Ascending aorta (tissue), 2 donors: ENCODE measurements at regions not wholly inside any gene's neighbourhood (a gene's known extent, or its start where the extent isn't known, plus 50 kb on each side); places are given as distances from the start of the nearest gene placed in this dataset.

Experiments
- DNase-seq, 2 donors: peaks; one replicate each; pipeline ENCODE4 v3.0.0-alpha.2; 2019; ENCODE audit warnings: low spot score in 2 of 2
- H3K27ac ChIP-seq, 2 donors: fragments of 200-600 bp; sonication (generic); one replicate each; pipeline ENCODE4 v1.5.1; 2016 to 2017; ENCODE audit warnings: mild to moderate bottlenecking in 1 of 2
- H3K27me3 ChIP-seq: fragments of 200-600 bp; sonication (generic); one replicate; pipeline ENCODE4 v1.5.1; 2017
- H3K36me3 ChIP-seq, 2 donors: fragments of 200-600 bp; sonication (generic); one replicate each; pipeline ENCODE4 v1.5.1; 2016
- H3K4me1 ChIP-seq, 2 donors: fragments of 200-600 bp; sonication (generic); one replicate each; pipeline ENCODE4 v1.5.1; 2016 to 2017; ENCODE audit warnings: mild to moderate bottlenecking in 1 of 2
- H3K4me3 ChIP-seq, 2 donors: fragments of 200-600 bp; sonication (generic); one replicate each; pipeline ENCODE4 v1.5.1; 2016 to 2017; ENCODE audit warnings: mild to moderate bottlenecking in 1 of 2
- H3K9me3 ChIP-seq, 2 donors: fragments of 200-600 bp; sonication (generic); one replicate each; pipeline ENCODE4 v1.5.1; 2016
- CTCF ChIP-seq, 3 experiments: fragments of 200-600 bp in 2 of 3; fragments of 450-650 bp in 1 of 3; sonication (generic) in 2 of 3; IDR thresholded peaks; one replicate each; pipeline ENCODE4 v1.5.1; 2016 to 2019; ENCODE audit warnings: antibody characterized with exemption in 3 of 3, mild to moderate bottlenecking in 1 of 3, moderate library complexity in 1 of 3
- intact Hi-C: fragments of 100-400 bp; cut with DNase I; formaldehyde crosslinking; loops from one replicate; pipeline ENCODE4 v1.15.1; 2023

GRCh38 chr5:167783145-167783817 is 508.2 kb upstream of the WWC1 start:
- no peak for DNase-seq
- Histone ChIP-seq H3K4me3 (no peak overlapping the region), H3K27ac (no peak overlapping the region), H3K27me3 (no peaks in the 10 kb centered on the region), H3K36me3 (no peaks in the 10 kb centered on the region), H3K9me3 (no peaks in the 10 kb centered on the region), H3K4me1 (peaks cover 0 to 3% of the 10 kb centered on the region in 2 donors)
- TF ChIP-seq CTCF (IDR thresholded peaks at IDR 0.05): no peak
- intact Hi-C loops: no loop called here

DNA sequence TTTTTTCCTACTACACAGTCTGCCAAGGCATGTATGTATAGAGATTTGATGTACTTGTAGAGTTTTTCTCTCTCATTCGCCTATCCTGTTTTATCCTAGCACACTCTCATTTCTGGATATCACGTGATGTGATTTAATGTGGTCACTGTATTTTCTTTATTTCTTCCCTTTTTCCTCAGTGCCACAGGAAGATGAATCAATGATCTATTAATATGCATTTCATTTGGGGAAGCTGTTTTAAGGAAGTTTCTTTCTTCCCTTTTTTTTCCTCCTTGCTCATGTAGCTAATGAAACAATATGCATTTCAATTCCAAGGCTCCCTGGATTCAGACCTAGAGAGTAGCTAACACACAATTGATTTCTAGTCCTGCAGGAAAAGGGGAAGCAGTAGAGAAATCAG is 506.3 kb upstream of the WWC1 start:
- no peaks in the 10 kb centered on the region for H3K9me3 ChIP-seq
- intact Hi-C loops: loop anchor here (5.0 kb wide), 1 partner anchor 67 kb away; no protein-coding TSS in a partner anchor
- peaks cover 0 to 2% of the 10 kb centered on the region in 2 donors for H3K4me1 ChIP-seq
- H3K36me3 ChIP-seq: no peaks in the 10 kb centered on the region
- H3K4me3 ChIP-seq: no peak overlapping the region
- no peaks in the 10 kb centered on the region for H3K27me3 ChIP-seq
- no peak for TF ChIP-seq CTCF (IDR thresholded peaks at IDR 0.05)
- DNase-seq: no peak
- no peak overlapping the region for H3K27ac ChIP-seq

DNA sequence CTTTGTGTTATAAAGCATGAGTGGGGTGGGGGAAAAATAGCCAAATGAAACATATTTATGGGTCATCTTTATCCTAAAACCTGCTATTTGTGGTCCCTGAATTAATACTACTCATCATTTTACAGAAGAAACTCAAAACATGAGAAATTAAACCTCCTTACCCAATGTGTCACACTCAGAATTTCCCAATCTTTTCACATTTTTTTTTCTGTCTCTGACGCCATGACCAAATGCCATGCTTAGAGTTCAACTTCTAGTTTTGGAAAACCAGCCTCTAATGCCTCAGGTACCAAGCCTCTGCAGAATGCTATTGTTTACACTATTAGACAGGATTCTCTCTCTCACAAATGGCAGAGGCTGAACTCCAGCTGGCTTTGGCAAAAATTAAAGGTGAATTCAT is 505.5 kb upstream of the WWC1 start:
- H3K4me1 ChIP-seq: no peaks in the 10 kb centered on the region
- no peaks in the 10 kb centered on the region for H3K27me3 ChIP-seq
- H3K27ac ChIP-seq: no peak overlapping the region
- no peak for TF ChIP-seq CTCF (IDR thresholded peaks at IDR 0.05)
- H3K36me3 ChIP-seq: no peaks in the 10 kb centered on the region
- no peak for DNase-seq
- H3K9me3 ChIP-seq: no peaks in the 10 kb centered on the region
- intact Hi-C loops: loop anchor here (5.0 kb wide), 1 partner anchor 66 kb away; no protein-coding TSS in a partner anchor
- no peak overlapping the region for H3K4me3 ChIP-seq

DNA sequence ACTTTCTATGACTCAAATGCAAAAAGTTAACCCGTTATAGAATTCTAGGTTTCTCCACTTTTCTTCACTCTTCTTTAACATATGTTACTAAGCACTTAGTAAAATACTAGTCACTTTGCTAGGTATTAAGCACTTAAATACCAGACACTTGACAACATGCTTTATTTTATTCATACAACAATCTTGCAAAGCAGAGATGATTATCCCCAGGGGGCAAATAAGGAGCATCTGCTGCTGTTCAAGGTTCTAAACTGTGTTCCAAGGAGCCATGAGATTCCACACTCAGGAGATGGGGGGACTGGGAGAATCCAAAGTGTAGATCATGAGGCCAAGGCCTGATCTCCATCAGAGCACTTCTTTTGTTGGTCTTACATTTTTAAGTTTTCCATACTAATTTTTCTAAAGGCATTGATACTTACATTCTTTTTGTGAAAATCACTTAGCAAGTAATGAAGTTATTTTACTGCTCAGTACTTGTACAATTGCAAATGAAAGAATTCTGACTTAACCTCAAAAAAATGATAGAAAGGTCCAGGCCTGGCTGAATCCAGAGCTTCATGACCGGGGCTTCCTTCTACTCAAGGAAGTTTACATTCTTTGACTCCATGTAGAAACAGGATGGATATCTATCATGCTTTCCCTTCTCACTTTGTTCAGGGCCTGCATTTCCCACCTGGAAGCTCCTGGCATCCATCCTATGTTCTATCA is 504.4 kb upstream of the WWC1 start:
- H3K27me3 ChIP-seq: no peaks in the 10 kb centered on the region
- TF ChIP-seq CTCF (IDR thresholded peaks at IDR 0.05): no peak
- no peaks in the 10 kb centered on the region for H3K9me3 ChIP-seq
- no peaks in the 10 kb centered on the region for H3K4me1 ChIP-seq
- no peak overlapping the region for H3K4me3 ChIP-seq
- peak overlapping the region in 1 of 2 donors; percentile 18 for H3K27ac ChIP-seq
- DNase-seq: no peak
- H3K36me3 ChIP-seq: no peaks in the 10 kb centered on the region
- intact Hi-C loops: loop anchor here (5.0 kb wide), 1 partner anchor 65 kb away; no protein-coding TSS in a partner anchor

GRCh38 chr5:167790045-167790444 is 501.4 kb upstream of the WWC1 start:
- Histone ChIP-seq H3K4me1 (no peaks in the 10 kb centered on the region), H3K27me3 (no peaks in the 10 kb centered on the region), H3K4me3 (peak overlapping the region; percentile 7 to 53), H3K9me3 (no peaks in the 10 kb centered on the region), H3K27ac (peak overlapping the region; percentile 58 to 62), H3K36me3 (no peaks in the 10 kb centered on the region)
- no peak for TF ChIP-seq CTCF (IDR thresholded peaks at IDR 0.05)
- DNase-seq: no peak
- intact Hi-C loops: no loop called here
